ELF-1 (cell line): ENCODE measurements at regions not wholly inside any gene's neighbourhood (a gene's known extent, or its start where the extent isn't known, plus 50 kb on each side); places are given as distances from the start of the nearest gene placed in this dataset.

ENCODE experiments used
- DNase-seq: peaks from one replicate; pipeline ENCODE4 v3.0.0-alpha.2; 2016; ENCODE audit warnings: low read depth, low spot score

GRCh38 chr11:97544431-97544830, 1154.6 kb downstream of the JRKL start:
- DNase-seq, result no peak

DNA sequence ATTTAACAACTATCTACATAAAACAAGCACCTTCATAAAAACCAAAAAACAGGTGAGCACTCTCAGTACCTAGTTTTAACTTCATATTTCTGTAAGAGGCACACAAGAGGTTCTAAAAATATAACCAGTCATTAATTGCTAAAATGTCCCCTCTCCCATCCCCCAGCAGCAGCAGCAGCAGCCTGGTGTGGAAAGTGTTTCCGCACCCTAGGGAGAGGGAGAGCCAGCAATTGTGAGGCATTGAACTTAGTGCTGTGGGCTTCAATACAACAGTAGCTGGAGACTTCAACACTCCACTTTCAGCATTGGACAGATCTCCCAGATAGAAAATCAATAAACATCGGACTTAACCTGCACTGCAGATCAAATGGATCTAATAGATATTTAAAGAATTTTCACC, 1158.5 kb downstream of the JRKL start:
- no peak for DNase-seq

GRCh38 chr11:97557399-97557798, 1167.6 kb downstream of the JRKL start:
- DNase-seq, result no peak

DNA sequence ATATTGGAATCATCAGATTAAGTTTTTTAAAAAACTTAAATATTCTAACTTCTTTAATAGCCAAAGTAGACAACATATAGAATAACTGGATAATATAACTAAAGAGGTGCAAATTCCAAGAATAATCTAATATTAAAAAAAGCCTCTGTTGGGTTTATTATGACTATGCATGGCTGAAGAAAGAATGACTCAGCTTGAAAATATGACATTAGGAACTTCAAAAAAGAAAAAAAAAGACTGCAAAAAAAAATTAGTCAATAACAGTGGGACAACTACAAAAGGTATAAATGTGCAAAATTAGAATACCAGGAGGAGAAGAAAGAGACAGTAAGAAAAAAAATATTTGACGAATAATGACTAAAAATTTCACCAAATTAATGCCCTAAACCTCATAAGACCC, 1178.0 kb downstream of the JRKL start:
- no peak for DNase-seq

- DNase-seq, result no peak
These were observed 1180.8 kb downstream of the JRKL start for GRCh38 chr11:97570636-97571035.

- DNase-seq, result peak; percentile 44
These were observed 1184.0 kb downstream of the JRKL start for GRCh38 chr11:97573771-97574170.

DNA sequence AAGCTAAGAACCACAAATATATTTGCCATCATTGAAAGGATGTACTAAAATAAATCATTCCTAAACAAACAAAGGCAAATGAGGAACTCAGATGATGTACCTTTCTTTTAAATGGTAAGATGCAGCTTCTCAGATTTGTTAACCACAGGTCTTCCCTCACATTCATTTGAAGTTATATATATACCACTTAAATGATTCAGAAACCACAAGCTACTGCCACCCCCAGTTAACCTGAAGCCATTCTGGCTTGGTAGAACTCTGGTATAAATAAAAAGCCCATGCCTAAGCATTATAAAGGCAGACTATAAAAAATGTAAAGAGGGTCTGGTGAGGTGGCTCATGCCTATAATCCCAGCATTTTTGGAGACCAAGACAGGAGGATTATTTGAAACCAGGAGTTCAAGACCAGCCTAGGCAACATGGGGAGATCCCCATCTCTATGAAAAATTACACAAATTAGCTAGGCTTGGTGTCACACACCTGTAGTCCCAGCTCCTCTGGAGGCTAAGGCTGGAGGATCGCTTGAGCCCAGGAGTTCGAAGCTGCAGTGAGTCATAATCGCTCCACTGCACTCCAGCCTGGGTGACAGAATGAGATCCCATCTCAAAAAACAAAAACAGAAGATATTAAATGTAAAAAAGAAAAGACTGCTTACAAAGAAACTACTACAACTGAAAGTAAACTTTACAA, 1185.3 kb downstream of the JRKL start:
- DNase-seq, result no peak

GRCh38 chr11:97607291-97608000, 1217.6 kb downstream of the JRKL start:
- DNase-seq, result no peak

GRCh38 chr11:97610000-97610399, 1220.2 kb downstream of the JRKL start:
- DNase-seq, result peak; percentile 15

- no peak for DNase-seq
These were observed 1221.0 kb downstream of the JRKL start for GRCh38 chr11:97610854-97611253.

DNA sequence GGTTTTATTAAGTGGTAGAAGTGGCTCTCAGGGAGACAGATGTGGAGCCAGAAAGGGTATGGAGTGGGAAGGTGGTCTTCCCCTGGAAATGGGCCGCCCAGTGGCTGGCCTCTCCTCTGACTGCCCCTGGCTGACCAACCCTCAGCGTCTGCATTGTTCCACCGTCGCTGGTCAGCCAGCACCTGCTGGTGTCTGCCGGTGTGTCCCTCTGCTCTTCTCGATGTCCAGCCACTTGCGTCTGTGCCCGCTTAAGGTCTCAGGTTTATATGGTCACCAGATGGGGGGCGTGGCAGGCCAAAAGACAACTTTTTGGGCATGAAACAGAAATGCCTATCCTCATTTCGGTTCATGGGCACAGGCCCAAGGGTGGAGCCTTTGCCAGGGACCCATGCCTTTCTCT, 1221.5 kb downstream of the JRKL start:
- no peak for DNase-seq

- no peak for DNase-seq
These were observed 1224.8 kb downstream of the JRKL start for GRCh38 chr11:97614606-97615005.

DNA sequence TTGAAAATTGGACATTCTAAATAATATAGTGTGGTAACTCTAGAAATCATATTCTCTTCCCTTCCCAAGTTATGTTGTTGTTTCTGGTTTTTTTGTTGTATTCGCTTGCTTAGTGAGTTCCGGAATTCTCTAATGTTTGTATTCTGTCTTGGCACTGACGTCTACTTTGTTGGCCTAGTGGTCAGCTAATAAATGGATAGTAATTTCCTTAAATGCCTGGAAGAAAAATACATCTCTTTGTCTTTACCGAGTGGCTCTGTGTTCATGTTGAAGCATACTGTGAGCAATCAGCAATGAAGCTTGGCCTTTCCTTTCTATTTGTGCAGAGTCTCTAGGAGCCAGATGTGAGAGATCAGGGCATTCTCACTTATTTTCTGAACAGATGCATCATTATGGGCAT, 1225.7 kb downstream of the JRKL start:
- DNase-seq, result no peak

DNA sequence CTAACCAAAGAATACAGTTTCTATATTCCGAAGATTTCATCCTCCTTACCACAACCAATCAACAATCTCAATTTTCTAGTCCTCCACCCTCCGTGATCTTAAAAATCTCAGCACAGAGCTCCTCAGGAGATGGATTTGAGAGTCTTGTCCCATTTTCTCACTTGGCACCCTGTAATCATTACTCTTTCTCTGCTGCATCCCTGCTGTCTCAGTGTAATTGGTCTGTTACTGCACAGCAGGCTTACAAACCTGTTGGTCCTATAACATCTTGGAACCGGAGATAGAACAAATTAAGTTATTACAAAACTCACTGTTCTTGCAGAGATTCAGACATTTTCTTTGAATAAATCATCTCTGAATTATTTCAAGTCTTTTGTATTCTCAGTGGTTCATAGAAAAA, 1227.2 kb downstream of the JRKL start:
- no peak for DNase-seq

GRCh38 chr11:97620007-97620406, 1230.2 kb downstream of the JRKL start:
- no peak for DNase-seq

GRCh38 chr11:97621282-97621681, 1231.5 kb downstream of the JRKL start:
- no peak for DNase-seq

DNA sequence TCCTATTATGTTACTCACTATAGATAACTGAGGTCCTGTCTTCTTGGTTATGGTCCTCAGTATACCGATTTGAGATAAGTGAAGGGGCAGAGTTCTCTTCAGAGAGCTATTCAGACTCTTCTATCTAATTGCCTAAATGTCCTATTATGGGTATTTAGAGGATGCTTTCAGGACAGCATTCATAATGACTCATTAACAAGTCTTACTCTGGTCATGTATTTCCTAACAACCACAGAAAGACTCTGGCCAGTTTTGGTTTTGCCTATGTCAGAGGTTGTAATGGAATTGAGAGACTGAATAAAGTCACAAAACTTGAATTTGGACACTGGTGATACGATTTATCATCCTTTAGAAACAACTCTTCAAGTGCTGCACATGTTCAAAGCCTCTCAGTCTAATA, 1233.0 kb downstream of the JRKL start:
- no peak for DNase-seq

DNA sequence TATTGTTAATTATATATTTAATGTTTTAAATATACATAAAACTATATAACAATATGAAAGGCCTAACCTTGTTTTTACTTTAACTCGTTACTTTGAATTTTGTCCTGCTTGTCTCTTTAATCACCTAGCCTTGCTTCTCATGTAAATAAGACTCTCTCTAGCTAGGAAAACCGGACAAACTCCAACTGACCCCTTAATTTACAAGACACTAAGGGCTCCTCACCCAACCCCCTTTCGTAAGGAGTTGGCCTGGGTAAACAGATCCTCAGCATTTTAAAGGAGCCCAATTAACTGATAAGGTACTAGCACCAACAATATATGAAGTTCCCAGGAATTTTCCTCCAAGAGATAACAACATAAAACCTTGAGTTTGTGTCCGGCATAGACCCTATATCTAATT, 1246.9 kb downstream of the JRKL start:
- peak; percentile 53 for DNase-seq

- DNase-seq, result no peak
These were observed 1247.9 kb downstream of the JRKL start for GRCh38 chr11:97637701-97638100.

- DNase-seq, result no peak
These were observed 1248.9 kb downstream of the JRKL start for GRCh38 chr11:97638641-97639224.

DNA sequence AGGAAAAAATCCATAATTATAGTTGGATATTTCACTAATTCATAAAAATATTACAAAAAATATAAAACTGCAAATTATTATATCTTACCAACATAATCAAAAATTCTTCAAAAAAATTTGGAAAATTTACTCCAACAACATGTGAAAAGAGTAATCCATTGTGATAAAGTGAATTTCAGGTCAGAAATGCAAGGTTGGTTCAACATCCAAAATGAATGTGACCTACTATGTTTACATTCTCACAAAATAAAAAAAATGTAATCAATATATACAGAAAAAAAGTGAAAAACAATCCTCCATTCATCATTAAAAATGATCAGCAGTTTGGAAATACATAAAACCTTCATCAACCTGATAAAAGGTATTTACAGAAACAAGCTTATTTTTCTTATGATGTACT, 1252.2 kb downstream of the JRKL start:
- DNase-seq, result no peak

- DNase-seq, result no peak
These were observed 1255.9 kb downstream of the JRKL start for GRCh38 chr11:97645736-97646135.

- DNase-seq, result no peak
These were observed 1266.5 kb downstream of the JRKL start for GRCh38 chr11:97656356-97656755.
